ENCODE measurements at regions not wholly inside any gene's neighbourhood (a gene's known extent, or its start where the extent isn't known, plus 50 kb on each side); places are given as distances from the start of the nearest gene placed in this dataset.
"Not testable (repeated sequence)": the region's sequence is repeated elsewhere in the genome, so short reads cannot be mapped to it uniquely, and the experiment has no call there.

GRCh38 chr2:196520605-196521004, 118.9 kb upstream of the CCDC150 start:
- Histone ChIP-seq H3K4me3 (no peak overlapping the region), H3K4me1 (no peaks in the 10 kb centered on the region), H3K36me3 (no peaks in the 10 kb centered on the region), H3K9me3 (no peaks in the 10 kb centered on the region), H3K27ac (no peak overlapping the region), H3K27me3 (no peaks in the 10 kb centered on the region)
- no peak for TF ChIP-seq CTCF (IDR thresholded peaks at IDR 0.05 in 4 of 5, conservative IDR thresholded peaks at IDR 0.05 in 1 of 5)
- no peak for TF ChIP-seq POLR2A (IDR thresholded peaks at IDR 0.05)
- ATAC-seq, result no peak
- no peak for DNase-seq
- intact Hi-C loops (cut with DNase I; ENCODE audit: low total_unique reads), result no loop called here
- in situ Hi-C loops (cut with MboI; ENCODE audit: low sequenced_read_pairs in 4 of 4), result no loop called here

GRCh38 chr2:196526981-196527725, 112.4 kb upstream of the CCDC150 start:
- H3K9me3 ChIP-seq; H3K27ac ChIP-seq; H3K4me3 ChIP-seq; in situ Hi-C loops (cut with MboI; ENCODE audit: low sequenced_read_pairs in 4 of 4); H3K27me3 ChIP-seq; ATAC-seq; H3K36me3 ChIP-seq; intact Hi-C loops (cut with DNase I; ENCODE audit: low total_unique reads); H3K4me1 ChIP-seq; DNase-seq: not testable (repeated sequence)

- Histone ChIP-seq H3K4me3 (no peak overlapping the region), H3K4me1 (no peaks in the 10 kb centered on the region), H3K9me3 (no peaks in the 10 kb centered on the region), H3K27ac (no peak overlapping the region), H3K27me3 (no peaks in the 10 kb centered on the region), H3K36me3 (no peaks in the 10 kb centered on the region)
- ATAC-seq, result no peak
- no peak for TF ChIP-seq CTCF (IDR thresholded peaks at IDR 0.05 in 4 of 5, conservative IDR thresholded peaks at IDR 0.05 in 1 of 5)
- TF ChIP-seq POLR2A (IDR thresholded peaks at IDR 0.05), result no peak
- DNase-seq, result no peak
- in situ Hi-C loops (cut with MboI; ENCODE audit: low sequenced_read_pairs in 4 of 4), result no loop called here
- intact Hi-C loops (cut with DNase I; ENCODE audit: low total_unique reads), result no loop called here
Observed at GRCh38 chr2:196528486-196529223, 110.9 kb upstream of the CCDC150 start.

GRCh38 chr2:196530910-196531309, 108.6 kb upstream of the CCDC150 start:
- no peak overlapping the region for H3K4me3 ChIP-seq
- TF ChIP-seq POLR2A (IDR thresholded peaks at IDR 0.05), result no peak
- TF ChIP-seq CTCF (IDR thresholded peaks at IDR 0.05 in 4 of 5, conservative IDR thresholded peaks at IDR 0.05 in 1 of 5), result no peak
- H3K9me3 ChIP-seq, result no peaks in the 10 kb centered on the region
- in situ Hi-C loops (cut with MboI; ENCODE audit: low sequenced_read_pairs in 4 of 4), result no loop called here
- no peaks in the 10 kb centered on the region for H3K4me1 ChIP-seq
- DNase-seq (no peak), ATAC-seq (no peak)
- intact Hi-C loops (cut with DNase I; ENCODE audit: low total_unique reads), result no loop called here
- H3K27me3 ChIP-seq, result no peaks in the 10 kb centered on the region
- no peaks in the 10 kb centered on the region for H3K36me3 ChIP-seq
- H3K27ac ChIP-seq, result no peak overlapping the region

DNA sequence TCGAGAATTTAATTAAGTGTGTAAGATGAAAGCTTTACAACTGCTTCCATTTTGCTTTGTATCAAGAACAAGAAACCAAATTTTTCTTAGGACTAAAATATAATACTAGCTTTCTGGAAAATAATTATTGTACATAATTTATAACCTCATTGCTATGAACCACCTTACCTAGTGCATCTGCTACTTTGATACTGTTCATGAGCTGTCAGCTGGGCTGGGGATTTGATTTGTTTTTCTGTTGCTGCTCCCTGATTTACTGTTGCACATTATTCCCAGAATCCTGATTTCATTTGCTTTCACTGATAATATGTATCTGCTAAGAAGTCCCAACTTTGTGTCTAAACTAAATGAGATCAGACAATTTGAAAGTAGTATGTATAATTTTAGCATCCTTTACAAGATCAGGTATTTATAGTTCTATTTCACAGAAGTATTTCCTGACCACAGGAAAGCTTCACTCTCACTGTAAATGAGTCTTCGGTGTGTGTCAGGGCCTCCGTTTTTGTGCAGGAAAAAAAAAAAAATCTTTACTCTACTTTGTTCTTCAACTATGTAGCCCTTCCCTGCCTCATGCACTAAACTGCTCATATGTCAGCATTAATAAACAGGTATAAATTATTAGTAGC, 105.6 kb upstream of the CCDC150 start:
- no peaks in the 10 kb centered on the region for H3K27me3 ChIP-seq
- no peak overlapping the region for H3K27ac ChIP-seq
- in situ Hi-C loops (cut with MboI; ENCODE audit: low sequenced_read_pairs in 4 of 4) (no loop called here), intact Hi-C loops (cut with DNase I; ENCODE audit: low total_unique reads) (no loop called here)
- DNase-seq (no peak), ATAC-seq (no peak)
- H3K4me1 ChIP-seq, result no peaks in the 10 kb centered on the region
- no peak overlapping the region for H3K4me3 ChIP-seq
- no peaks in the 10 kb centered on the region for H3K36me3 ChIP-seq
- H3K9me3 ChIP-seq, result no peaks in the 10 kb centered on the region
- TF ChIP-seq CTCF (IDR thresholded peaks at IDR 0.05 in 4 of 5, conservative IDR thresholded peaks at IDR 0.05 in 1 of 5) (no peak), POLR2A (IDR thresholded peaks at IDR 0.05) (no peak)

Data from gastrocnemius medialis (tissue), 4 donors.